ENCODE measurements at regions not wholly inside any gene's neighbourhood (a gene's known extent, or its start where the extent isn't known, plus 50 kb on each side); places are given as distances from the start of the nearest gene placed in this dataset.
"Not testable (repeated sequence)": the region's sequence is repeated elsewhere in the genome, so short reads cannot be mapped to it uniquely, and the experiment has no call there.

- no peak for DNase-seq (ENCODE audit: low spot score)
Observed at GRCh38 chr1:65062339-65062738, 85.7 kb upstream of the AK4 start.

GRCh38 chr1:65063025-65063424 is 85.0 kb upstream of the AK4 start:
- DNase-seq (ENCODE audit: low spot score), result peak; percentile 27

- DNase-seq (ENCODE audit: low spot score), result peak; percentile 6
Observed at GRCh38 chr1:65064981-65065380, 83.0 kb upstream of the AK4 start.

- DNase-seq (ENCODE audit: low spot score), result peak; percentile 40
Observed at GRCh38 chr1:65065524-65066418, 82.2 kb upstream of the AK4 start.

GRCh38 chr1:65066419-65066765 is 81.6 kb upstream of the AK4 start:
- DNase-seq (ENCODE audit: low spot score), result peak; percentile 12

GRCh38 chr1:65066766-65067490 is 81.1 kb upstream of the AK4 start:
- DNase-seq (ENCODE audit: low spot score), result peak; percentile 73

GRCh38 chr1:65067491-65068201 is 80.4 kb upstream of the AK4 start:
- peak; percentile 81 for DNase-seq (ENCODE audit: low spot score)

GRCh38 chr1:65068202-65069010 is 79.6 kb upstream of the AK4 start:
- DNase-seq (ENCODE audit: low spot score), result peak; percentile 22

- peak; percentile 6 for DNase-seq (ENCODE audit: low spot score)
Observed at GRCh38 chr1:65069011-65069565, 78.9 kb upstream of the AK4 start.

- DNase-seq (ENCODE audit: low spot score), result no peak
Observed at GRCh38 chr1:65072845-65073244, 75.2 kb upstream of the AK4 start.

- peak; percentile 64 for DNase-seq (ENCODE audit: low spot score)
Observed at GRCh38 chr1:65075123-65075976, 72.7 kb upstream of the AK4 start.

- no peak for DNase-seq (ENCODE audit: low spot score)
Observed at GRCh38 chr1:65077369-65077768, 70.6 kb upstream of the AK4 start.

- peak; percentile 79 for DNase-seq (ENCODE audit: low spot score)
Observed at GRCh38 chr1:65079941-65080340, 68.1 kb upstream of the AK4 start.

GRCh38 chr1:65082346-65083040 is 65.5 kb upstream of the AK4 start:
- peak; percentile 4 for DNase-seq (ENCODE audit: low spot score)

- DNase-seq (ENCODE audit: low spot score), result peak; percentile 82
Observed at GRCh38 chr1:65083263-65083896, 64.6 kb upstream of the AK4 start.

- DNase-seq (ENCODE audit: low spot score), result peak; percentile 13
Observed at GRCh38 chr1:65084066-65084465, 63.9 kb upstream of the AK4 start.

GRCh38 chr1:65087519-65087918 is 60.5 kb upstream of the AK4 start:
- DNase-seq (ENCODE audit: low spot score), result not testable (repeated sequence)

- DNase-seq (ENCODE audit: low spot score), result no peak
Observed at GRCh38 chr1:65090406-65090805, 57.6 kb upstream of the AK4 start.

GRCh38 chr1:65092691-65093090 is 55.3 kb upstream of the AK4 start:
- DNase-seq (ENCODE audit: low spot score), result no peak

All from kidney tubule cell (primary cell).